C4-2B (cell line): ENCODE measurements at regions not wholly inside any gene's neighbourhood (a gene's known extent, or its start where the extent isn't known, plus 50 kb on each side); places are given as distances from the start of the nearest gene placed in this dataset.

Source experiments
- H3K27ac ChIP-seq: fragments of 450-650 bp; 2 replicates; pipeline ENCODE4 v1.5.1; 2017
- ZFX ChIP-seq: fragments of 450-650 bp; IDR thresholded peaks from 2 replicates; pipeline ENCODE4 v1.6.1; 2017
- TF ChIP-seq, protein P1 (sequence below): fragments of 450-650 bp; conservative IDR thresholded peaks from 2 replicates; pipeline ENCODE4 v1.5.1; 2017; ENCODE audit warnings: mild to moderate bottlenecking

DNA sequence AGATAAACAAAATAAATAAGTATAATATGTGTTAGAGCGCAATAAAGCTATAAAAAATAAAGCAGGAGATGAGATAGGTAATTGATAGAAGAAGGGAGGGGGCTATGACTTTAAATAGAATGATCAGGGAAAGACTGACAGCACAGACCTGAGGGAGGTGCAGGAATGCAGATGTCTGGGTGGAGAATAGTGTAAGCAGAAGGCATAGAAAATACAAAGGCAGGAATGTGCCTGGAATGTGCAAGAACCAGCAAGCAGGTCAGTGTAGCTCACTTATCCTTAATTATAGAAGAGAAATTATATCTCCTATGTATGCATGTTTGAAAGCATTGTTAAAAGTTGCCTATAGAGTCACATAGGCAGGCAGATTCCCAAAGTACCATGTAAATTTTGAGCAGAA, 239.4 kb upstream of the SOX14 start:
- H3K27ac ChIP-seq: no peak overlapping the region
- TF ChIP-seq, protein P1, sequence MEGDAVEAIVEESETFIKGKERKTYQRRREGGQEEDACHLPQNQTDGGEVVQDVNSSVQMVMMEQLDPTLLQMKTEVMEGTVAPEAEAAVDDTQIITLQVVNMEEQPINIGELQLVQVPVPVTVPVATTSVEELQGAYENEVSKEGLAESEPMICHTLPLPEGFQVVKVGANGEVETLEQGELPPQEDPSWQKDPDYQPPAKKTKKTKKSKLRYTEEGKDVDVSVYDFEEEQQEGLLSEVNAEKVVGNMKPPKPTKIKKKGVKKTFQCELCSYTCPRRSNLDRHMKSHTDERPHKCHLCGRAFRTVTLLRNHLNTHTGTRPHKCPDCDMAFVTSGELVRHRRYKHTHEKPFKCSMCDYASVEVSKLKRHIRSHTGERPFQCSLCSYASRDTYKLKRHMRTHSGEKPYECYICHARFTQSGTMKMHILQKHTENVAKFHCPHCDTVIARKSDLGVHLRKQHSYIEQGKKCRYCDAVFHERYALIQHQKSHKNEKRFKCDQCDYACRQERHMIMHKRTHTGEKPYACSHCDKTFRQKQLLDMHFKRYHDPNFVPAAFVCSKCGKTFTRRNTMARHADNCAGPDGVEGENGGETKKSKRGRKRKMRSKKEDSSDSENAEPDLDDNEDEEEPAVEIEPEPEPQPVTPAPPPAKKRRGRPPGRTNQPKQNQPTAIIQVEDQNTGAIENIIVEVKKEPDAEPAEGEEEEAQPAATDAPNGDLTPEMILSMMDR: no peak
- TF ChIP-seq ZFX: no peak

DNA sequence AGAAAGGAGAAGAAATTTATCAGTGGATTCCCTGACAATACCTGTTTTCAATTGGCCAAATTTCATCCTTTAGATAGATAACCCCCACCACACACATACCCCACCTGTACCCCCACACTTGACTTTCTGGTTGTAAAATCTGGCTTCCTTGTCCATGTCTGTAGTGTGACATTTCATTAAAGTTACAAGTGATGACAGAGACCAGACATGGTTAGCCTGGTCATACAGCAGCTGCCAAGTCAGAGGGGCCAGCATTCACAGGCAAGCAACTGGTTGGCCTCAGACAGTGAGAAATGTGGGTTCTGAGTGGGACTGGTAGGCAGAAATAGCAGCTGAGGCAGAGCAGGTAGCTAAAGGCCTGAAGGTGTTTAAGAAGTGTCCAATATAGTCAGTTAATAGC, 238.6 kb upstream of the SOX14 start:
- no peak overlapping the region for H3K27ac ChIP-seq

DNA sequence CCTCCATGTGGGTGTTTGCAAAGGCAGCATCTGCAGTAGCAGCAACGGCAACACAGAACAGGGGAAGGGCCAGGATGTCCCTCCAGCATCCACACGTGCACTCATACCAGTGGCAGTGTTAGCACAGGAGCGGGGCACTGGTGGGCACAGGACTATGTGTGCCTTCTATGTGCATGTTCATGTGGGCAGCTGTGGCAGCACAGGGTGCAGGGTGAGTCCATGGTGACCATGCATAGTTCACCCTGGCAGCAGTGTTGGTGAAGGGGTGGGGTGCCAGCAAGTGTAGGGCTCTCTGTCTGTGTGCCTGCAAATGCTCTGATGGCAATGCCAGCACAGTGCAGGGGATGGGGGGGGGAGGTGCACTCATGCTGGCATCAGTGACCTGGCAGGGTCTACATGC, 222.1 kb upstream of the SOX14 start:
- no peak for TF ChIP-seq ZFX
- TF ChIP-seq, protein P1: no peak

More for the DNA sequence above, 238.6 kb upstream of the SOX14 start:
- no peak for TF ChIP-seq ZFX
- TF ChIP-seq, protein P1: no peak

DNA sequence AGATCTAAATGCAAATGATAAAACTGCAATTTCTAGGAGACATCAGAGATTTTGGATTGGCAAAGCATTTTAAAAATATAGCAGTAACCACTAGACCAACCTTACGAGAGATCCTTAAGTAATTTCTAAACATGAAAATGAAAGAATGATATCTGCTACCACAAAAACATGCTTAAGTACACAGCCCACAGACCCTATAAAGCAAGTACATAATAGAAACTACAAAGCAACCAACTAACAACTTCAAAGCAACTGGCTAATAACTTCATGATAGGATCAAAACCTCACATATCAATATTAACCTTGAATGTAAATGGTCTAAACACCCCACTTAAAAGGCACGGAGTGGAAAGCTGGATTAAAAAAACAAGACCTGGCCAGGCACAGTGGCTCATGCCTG, 209.9 kb upstream of the SOX14 start:
- H3K27ac ChIP-seq: no peak overlapping the region
- TF ChIP-seq, protein P1: no peak
- no peak for TF ChIP-seq ZFX

More for the DNA sequence above, 222.1 kb upstream of the SOX14 start:
- no peak overlapping the region for H3K27ac ChIP-seq

DNA sequence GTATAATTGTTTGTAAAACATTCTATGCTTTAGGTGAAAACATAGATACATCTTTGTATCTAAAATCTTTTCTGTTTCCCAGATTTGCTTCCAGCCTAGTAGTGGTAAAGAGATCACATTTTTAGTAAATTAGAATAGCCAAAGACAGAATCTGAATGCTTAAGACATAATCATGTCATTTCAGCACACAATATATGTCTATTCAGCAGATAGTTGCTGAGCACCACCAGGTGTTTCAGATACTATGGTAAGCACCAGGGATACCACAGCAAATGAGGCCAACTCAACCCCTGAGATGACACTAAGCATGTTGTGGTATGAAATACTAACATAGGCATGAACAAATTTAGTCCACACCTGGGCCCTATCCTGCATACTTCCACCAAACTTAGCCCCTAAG, 195.2 kb upstream of the SOX14 start:
- H3K27ac ChIP-seq: no peak overlapping the region
- TF ChIP-seq, protein P1: no peak
- TF ChIP-seq ZFX: no peak

DNA sequence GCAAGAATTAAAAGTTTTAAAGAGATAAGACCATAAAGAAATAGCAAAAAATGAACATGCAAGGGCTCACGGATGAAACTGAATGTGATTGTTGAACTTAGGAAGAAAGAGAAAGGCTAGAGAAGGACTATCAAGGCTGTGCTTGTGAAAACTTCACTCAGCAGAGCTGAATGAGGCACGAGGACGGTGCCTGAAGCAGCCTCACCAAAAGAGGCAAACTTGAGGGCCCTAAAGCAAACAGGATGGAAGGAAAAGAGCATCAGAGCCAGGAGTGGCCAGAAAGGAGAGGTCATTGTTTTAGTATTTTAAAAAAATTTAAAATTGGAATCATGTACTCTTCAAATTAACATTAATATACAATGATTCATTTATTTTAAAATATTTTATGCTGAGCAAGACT, 191.2 kb upstream of the SOX14 start:
- no peak for TF ChIP-seq ZFX
- TF ChIP-seq, protein P1: no peak
- no peak overlapping the region for H3K27ac ChIP-seq

DNA sequence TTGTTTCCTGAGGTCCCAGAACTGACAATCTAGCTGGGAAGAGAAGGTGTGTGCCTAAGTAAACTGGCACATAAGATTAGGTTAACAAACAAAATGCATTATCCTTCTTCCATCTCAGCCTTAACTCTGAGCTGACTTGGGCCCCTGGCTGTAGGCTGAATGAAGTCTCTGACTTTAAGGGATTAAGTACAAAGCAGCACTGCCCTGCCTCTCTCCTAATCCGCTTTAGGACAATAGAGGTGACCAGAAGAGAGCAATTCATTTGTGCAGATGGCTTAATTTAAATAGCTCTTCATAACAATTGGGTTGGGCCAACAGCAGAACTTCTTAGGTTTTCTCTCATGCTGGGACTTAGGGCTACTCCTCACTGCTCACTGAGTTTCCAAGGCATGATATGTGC, 181.6 kb upstream of the SOX14 start:
- TF ChIP-seq, protein P1: no peak
- TF ChIP-seq ZFX: no peak
- no peak overlapping the region for H3K27ac ChIP-seq
